ENCODE measurements at regions not wholly inside any gene's neighbourhood (a gene's known extent, or its start where the extent isn't known, plus 50 kb on each side); places are given as distances from the start of the nearest gene placed in this dataset.
"Not testable (repeated sequence)": the region's sequence is repeated elsewhere in the genome, so short reads cannot be mapped to it uniquely, and the experiment has no call there.

DNA sequence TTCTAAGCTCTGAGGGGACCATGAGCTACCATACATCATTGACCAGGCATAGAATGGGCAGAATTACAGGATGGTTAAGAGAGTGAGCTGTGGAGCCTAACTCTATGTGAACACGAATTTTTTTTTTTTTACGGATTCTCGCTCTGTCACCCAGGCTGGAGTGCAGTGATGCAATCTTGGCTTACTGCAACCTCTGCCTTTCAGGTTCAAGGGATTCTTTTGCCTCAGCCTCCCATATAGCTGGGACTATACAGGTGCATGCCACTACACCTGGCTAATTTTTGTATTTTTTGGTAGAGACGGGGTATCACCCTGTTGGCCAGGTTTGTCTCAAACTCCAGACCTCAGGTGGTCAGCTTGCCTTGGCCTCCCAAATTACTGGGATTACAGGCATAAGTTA, 72.8 kb upstream of the PCAT7 start:
- Histone ChIP-seq H3K9me3 (replicated peaks; ENCODE audit: insufficient read depth, low read length) (no peaks in the 10 kb centered on the region), H3K4me3 (ENCODE audit: low read length) (no peak overlapping the region)

DNA sequence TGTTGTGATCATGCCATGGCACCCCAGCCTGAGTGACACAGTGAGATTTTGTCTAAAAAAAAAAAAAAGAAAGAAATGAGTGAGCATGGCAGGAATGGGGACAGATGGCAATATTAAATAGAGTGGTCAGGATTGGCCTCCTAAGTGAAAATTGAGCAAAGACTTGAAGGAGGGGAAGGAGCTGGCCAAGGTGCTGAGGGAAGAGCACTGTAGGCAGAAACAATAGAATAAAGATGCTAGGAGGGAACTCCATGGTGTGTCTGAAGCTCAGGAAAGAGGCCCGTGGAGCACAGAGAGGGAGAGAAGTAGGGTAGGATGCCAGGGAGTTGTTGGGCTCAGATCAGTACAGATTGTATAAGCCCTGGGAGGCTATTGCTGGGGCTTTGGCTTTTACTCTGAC, 64.4 kb upstream of the PCAT7 start:
- Histone ChIP-seq H3K4me2 (ENCODE audit: low read depth, low read length) (no peak overlapping the region), H3K4me3 (ENCODE audit: low read length) (no peak overlapping the region), H3K27ac (ENCODE audit: low read length) (no peak overlapping the region), H3K9me3 (replicated peaks; ENCODE audit: insufficient read depth, low read length) (no peaks in the 10 kb centered on the region), H3F3A (ENCODE audit: insufficient read depth, low read length) (no peaks in the 10 kb centered on the region), H3K79me2 (ENCODE audit: low read length) (no peaks in the 10 kb centered on the region), H3K9me2 (replicated peaks; ENCODE audit: insufficient read depth, low read length) (no peaks in the 10 kb centered on the region), H3K27me3 (replicated peaks; ENCODE audit: insufficient read depth, low read length) (no peaks in the 10 kb centered on the region), H3K4me1 (ENCODE audit: low read length) (no peaks in the 10 kb centered on the region), H2AFZ (ENCODE audit: low read length) (no peak overlapping the region), H3K9ac (ENCODE audit: low read length) (no peak overlapping the region), H3K36me3 (replicated peaks; ENCODE audit: insufficient read depth, low read length) (no peaks in the 10 kb centered on the region), H4K20me1 (ENCODE audit: insufficient read depth, low read length) (no peaks in the 10 kb centered on the region)
- no peak for TF ChIP-seq EZH2phosphoT487 (IDR thresholded peaks at IDR 0.05; ENCODE audit: low read length)
- TF ChIP-seq, protein P1, sequence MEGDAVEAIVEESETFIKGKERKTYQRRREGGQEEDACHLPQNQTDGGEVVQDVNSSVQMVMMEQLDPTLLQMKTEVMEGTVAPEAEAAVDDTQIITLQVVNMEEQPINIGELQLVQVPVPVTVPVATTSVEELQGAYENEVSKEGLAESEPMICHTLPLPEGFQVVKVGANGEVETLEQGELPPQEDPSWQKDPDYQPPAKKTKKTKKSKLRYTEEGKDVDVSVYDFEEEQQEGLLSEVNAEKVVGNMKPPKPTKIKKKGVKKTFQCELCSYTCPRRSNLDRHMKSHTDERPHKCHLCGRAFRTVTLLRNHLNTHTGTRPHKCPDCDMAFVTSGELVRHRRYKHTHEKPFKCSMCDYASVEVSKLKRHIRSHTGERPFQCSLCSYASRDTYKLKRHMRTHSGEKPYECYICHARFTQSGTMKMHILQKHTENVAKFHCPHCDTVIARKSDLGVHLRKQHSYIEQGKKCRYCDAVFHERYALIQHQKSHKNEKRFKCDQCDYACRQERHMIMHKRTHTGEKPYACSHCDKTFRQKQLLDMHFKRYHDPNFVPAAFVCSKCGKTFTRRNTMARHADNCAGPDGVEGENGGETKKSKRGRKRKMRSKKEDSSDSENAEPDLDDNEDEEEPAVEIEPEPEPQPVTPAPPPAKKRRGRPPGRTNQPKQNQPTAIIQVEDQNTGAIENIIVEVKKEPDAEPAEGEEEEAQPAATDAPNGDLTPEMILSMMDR (IDR thresholded peaks at IDR 0.05; ENCODE audit: low read length), result no peak
- no peak for TF ChIP-seq EZH2 (optimal IDR thresholded peaks at IDR 0.05; ENCODE audit: low read depth, low read length)
- DNase-seq, result no peak

More for the DNA sequence above, 72.8 kb upstream of the PCAT7 start:
- Histone ChIP-seq H3K4me2 (ENCODE audit: low read depth, low read length) (no peak overlapping the region), H3K9ac (ENCODE audit: low read length) (no peak overlapping the region), H4K20me1 (ENCODE audit: insufficient read depth, low read length) (no peaks in the 10 kb centered on the region), H3K4me1 (ENCODE audit: low read length) (no peaks in the 10 kb centered on the region), H3K36me3 (replicated peaks; ENCODE audit: insufficient read depth, low read length) (no peaks in the 10 kb centered on the region), H3K27me3 (replicated peaks; ENCODE audit: insufficient read depth, low read length) (no peaks in the 10 kb centered on the region), H2AFZ (ENCODE audit: low read length) (no peak overlapping the region), H3F3A (ENCODE audit: insufficient read depth, low read length) (no peaks in the 10 kb centered on the region), H3K79me2 (ENCODE audit: low read length) (no peaks in the 10 kb centered on the region), H3K27ac (ENCODE audit: low read length) (no peak overlapping the region), H3K9me2 (replicated peaks; ENCODE audit: insufficient read depth, low read length) (no peaks in the 10 kb centered on the region)
- DNase-seq, result no peak
- TF ChIP-seq, protein P1 (IDR thresholded peaks at IDR 0.05; ENCODE audit: low read length), result no peak
- TF ChIP-seq EZH2 (optimal IDR thresholded peaks at IDR 0.05; ENCODE audit: low read depth, low read length) (no peak), EZH2phosphoT487 (IDR thresholded peaks at IDR 0.05; ENCODE audit: low read length) (no peak)

- H4K20me1 ChIP-seq (ENCODE audit: insufficient read depth, low read length); H3K9me2 ChIP-seq (replicated peaks; ENCODE audit: insufficient read depth, low read length); H3K4me3 ChIP-seq (ENCODE audit: low read length); H3K27ac ChIP-seq (ENCODE audit: low read length); H3K9me3 ChIP-seq (replicated peaks; ENCODE audit: insufficient read depth, low read length); H3K4me1 ChIP-seq (ENCODE audit: low read length); H3K27me3 ChIP-seq (replicated peaks; ENCODE audit: insufficient read depth, low read length); H3K79me2 ChIP-seq (ENCODE audit: low read length); DNase-seq; H3F3A ChIP-seq (ENCODE audit: insufficient read depth, low read length); H3K36me3 ChIP-seq (replicated peaks; ENCODE audit: insufficient read depth, low read length); H3K9ac ChIP-seq (ENCODE audit: low read length); H2AFZ ChIP-seq (ENCODE audit: low read length); H3K4me2 ChIP-seq (ENCODE audit: low read depth, low read length): not testable (repeated sequence)
Measured at GRCh38 chr9:94492125-94492524, 62.8 kb upstream of the PCAT7 start.

GRCh38 chr9:94498801-94499453, 56.0 kb upstream of the PCAT7 start:
- Histone ChIP-seq H4K20me1 (ENCODE audit: insufficient read depth, low read length) (no peaks in the 10 kb centered on the region), H3K4me1 (ENCODE audit: low read length) (no peaks in the 10 kb centered on the region), H3K27ac (ENCODE audit: low read length) (no peak overlapping the region), H3K9me3 (replicated peaks; ENCODE audit: insufficient read depth, low read length) (no peaks in the 10 kb centered on the region), H3K4me2 (ENCODE audit: low read depth, low read length) (no peak overlapping the region), H3F3A (ENCODE audit: insufficient read depth, low read length) (no peaks in the 10 kb centered on the region), H3K79me2 (ENCODE audit: low read length) (no peaks in the 10 kb centered on the region), H3K36me3 (replicated peaks; ENCODE audit: insufficient read depth, low read length) (no peaks in the 10 kb centered on the region), H2AFZ (ENCODE audit: low read length) (no peak overlapping the region), H3K9ac (ENCODE audit: low read length) (no peak overlapping the region), H3K9me2 (replicated peaks; ENCODE audit: insufficient read depth, low read length) (no peaks in the 10 kb centered on the region), H3K4me3 (ENCODE audit: low read length) (no peak overlapping the region), H3K27me3 (replicated peaks; ENCODE audit: insufficient read depth, low read length) (no peaks in the 10 kb centered on the region)
- TF ChIP-seq, protein P1 (IDR thresholded peaks at IDR 0.05; ENCODE audit: low read length), result no peak
- TF ChIP-seq EZH2 (optimal IDR thresholded peaks at IDR 0.05; ENCODE audit: low read depth, low read length) (no peak), EZH2phosphoT487 (IDR thresholded peaks at IDR 0.05; ENCODE audit: low read length) (no peak)
- no peak for DNase-seq
